Endothelial cell of umbilical vein (primary cell): ENCODE measurements at regions not wholly inside any gene's neighbourhood (a gene's known extent, or its start where the extent isn't known, plus 50 kb on each side); places are given as distances from the start of the nearest gene placed in this dataset.

Experiments used
- BruUV-seq: library from RNA; stranded (reverse); fragments of 400-500 nt; replicated peaks from 2 replicates; lab custom pipeline; 2021; lab: Mats Ljungman, UMichigan
- CTCF ChIA-PET: fragments of 300-600, 350-600 bp; sonication (Branson Sonifier 250); formaldehyde crosslinking; loops from one replicate; lab custom pipeline; 2021; ENCODE audit warnings: antibody characterized with exemption, inconsistent platforms; lab: Charles Lee
- POLR2A ChIA-PET: fragments of 300-600, 350-600 bp; sonication (Branson Sonifier 250); formaldehyde crosslinking; loops from one replicate; lab custom pipeline; 2021; ENCODE audit warnings: antibody characterized with exemption, inconsistent platforms; lab: Charles Lee
- DNase-seq: peaks from one replicate; pipeline ENCODE4 v3.0.0-alpha.2; 2011; ENCODE audit warnings: low read depth, low spot score
- FAIRE-seq: peaks from 2 replicates; lab custom pipeline; 2011; peaks lifted over from hg19 to GRCh38; lab: Jason Lieb, UNC
- H2AFZ ChIP-seq: 2 replicates; pipeline ENCODE4 v1.6.0; 2012; ENCODE audit warnings: low read depth, low read length, control low read depth, inconsistent platforms
- H3K27ac ChIP-seq: 2 replicates; pipeline ENCODE4 v1.5.1; 2011; ENCODE audit warnings: low read depth, mild to moderate bottlenecking, control low read depth, low read length, moderate library complexity; ENCODE audit not compliant: insufficient read depth
- H3K27me3 ChIP-seq, 2 experiments: 2 replicates each; pipeline versions ENCODE4 v1.6.0 to v1.6.1; 2011; ENCODE audit warnings: low read length in 2 of 2, mixed read lengths in 1 of 2; ENCODE audit not compliant: control insufficient read depth in 2 of 2, insufficient read depth in 2 of 2
- H3K36me3 ChIP-seq, 2 experiments: 2 replicates in 1 of 2; 3 replicates in 1 of 2; pipeline ENCODE4 v1.5.1; 2011; ENCODE audit warnings: low read length in 2 of 2, mild to moderate bottlenecking in 1 of 2, moderate library complexity in 1 of 2; ENCODE audit not compliant: control insufficient read depth in 2 of 2, insufficient read depth in 2 of 2; ENCODE audit errors: extremely low read depth in 1 of 2
- H3K4me1 ChIP-seq: 3 replicates; pipeline ENCODE4 v1.5.1; 2011; ENCODE audit warnings: mild to moderate bottlenecking, low read length; ENCODE audit not compliant: control insufficient read depth, insufficient read depth; ENCODE audit errors: extremely low read depth
- H3K4me2 ChIP-seq: 2 replicates; pipeline ENCODE4 v1.6.1; 2011; ENCODE audit warnings: low read length, control low read depth, mixed read lengths; ENCODE audit not compliant: insufficient read depth
- H3K4me3 ChIP-seq, 3 experiments: fragments of 200-600 bp in 1 of 3; sonication (generic), shearing (Covaris generic) in 1 of 3; replicated peaks in 1 of 3; 2 replicates each; pipeline ENCODE4 v1.5.1; 2011 to 2016; ENCODE audit warnings: control low read depth in 3 of 3, low read length in 3 of 3, mild to moderate bottlenecking in 2 of 3, inconsistent platforms in 1 of 3, low read depth in 1 of 3, moderate library complexity in 1 of 3; ENCODE audit not compliant: insufficient read depth in 1 of 3
- H3K79me2 ChIP-seq: 2 replicates; pipeline ENCODE4 v1.6.0; 2012; ENCODE audit warnings: low read length, inconsistent platforms; ENCODE audit not compliant: control insufficient read depth, insufficient read depth
- H3K9ac ChIP-seq: replicated peaks from 2 replicates; pipeline ENCODE3; 2011; ENCODE audit warnings: low read length, control low read depth; ENCODE audit not compliant: insufficient read depth; ENCODE audit errors: extremely low read depth
- H3K9me1 ChIP-seq: replicated peaks from 3 replicates; pipeline ENCODE4 v1.6.0; 2011; ENCODE audit warnings: mild to moderate bottlenecking, low read length; ENCODE audit not compliant: control insufficient read depth, insufficient read depth; ENCODE audit errors: extremely low read depth
- H3K9me3 ChIP-seq: replicated peaks from 2 replicates; pipeline ENCODE4 v1.5.1; 2012; ENCODE audit warnings: low read length, inconsistent platforms; ENCODE audit not compliant: control insufficient read depth, insufficient read depth
- H4K20me1 ChIP-seq: replicated peaks from 2 replicates; pipeline ENCODE3; 2011; ENCODE audit warnings: mild to moderate bottlenecking, low read length; ENCODE audit not compliant: control insufficient read depth, insufficient read depth; ENCODE audit errors: extremely low read depth
- CTCF ChIP-seq, 2 donors: IDR thresholded peaks; 1 replicate in 1 of 2; 2 replicates in 1 of 2; pipeline ENCODE4 v1.5.1; 2011; ENCODE audit warnings: low read length in 2 of 2, mild to moderate bottlenecking in 2 of 2, moderate library complexity in 2 of 2, control low read depth in 1 of 2, inconsistent platforms in 1 of 2, low read depth in 1 of 2; ENCODE audit not compliant: insufficient read depth in 1 of 2; ENCODE audit errors: extremely low read depth in 1 of 2
- EZH2 ChIP-seq: IDR thresholded peaks from 2 replicates; pipeline ENCODE4 v1.6.1; 2012; ENCODE audit warnings: borderline replicate concordance, low read depth, mild to moderate bottlenecking, moderate library complexity, low read length, inconsistent platforms; ENCODE audit not compliant: severe bottlenecking
- FOS ChIP-seq: IDR thresholded peaks from 2 replicates; pipeline ENCODE4 v1.6.1; 2011; ENCODE audit warnings: mild to moderate bottlenecking, low read length, moderate library complexity, borderline replicate concordance; ENCODE audit not compliant: insufficient read depth
- GATA2 ChIP-seq: IDR thresholded peaks from 2 replicates; pipeline ENCODE4 v1.7.0; 2011; ENCODE audit warnings: low read depth, mild to moderate bottlenecking, moderate library complexity, mixed read lengths, low read length; ENCODE audit not compliant: insufficient read length, insufficient read depth
- JUN ChIP-seq: IDR thresholded peaks from 2 replicates; pipeline ENCODE4 v1.6.1; 2011; ENCODE audit warnings: borderline replicate concordance, low read depth; ENCODE audit not compliant: insufficient read length, insufficient read depth
- MAX ChIP-seq: IDR thresholded peaks from 2 replicates; pipeline ENCODE4 v1.6.1; 2011; ENCODE audit not compliant: insufficient read depth, insufficient read length
- MYC ChIP-seq: IDR thresholded peaks from one replicate; pipeline ENCODE4 v1.6.1; 2011; ENCODE audit warnings: mild to moderate bottlenecking, low read depth, low read length
- POLR2A ChIP-seq: IDR thresholded peaks from 2 replicates; pipeline ENCODE4 v1.6.1; 2012; ENCODE audit warnings: low read depth, mild to moderate bottlenecking, control low read depth, low read length
- POLR2AphosphoS5 ChIP-seq: IDR thresholded peaks from 2 replicates; pipeline ENCODE4 v1.6.1; 2012; ENCODE audit warnings: low read depth, mild to moderate bottlenecking, control low read depth, low read length, moderate library complexity; ENCODE audit not compliant: insufficient read depth
- dilution Hi-C: fragments of 300-500 bp; cut with MboI; formaldehyde crosslinking; loops from one replicate; pipeline ENCODE4 v1.15.0; 2019; ENCODE audit warnings: low sequenced_read_pairs; ENCODE audit not compliant: extremely low pct_ligation_motif_present
- intact Hi-C: fragments of 100-400 bp; cut with micrococcal nuclease; formaldehyde crosslinking; loops from one replicate; pipeline ENCODE4 v1.10.0; 2022

GRCh38 chr5:98994611-98995010, 65.8 kb upstream of the CHD1 start:
- Histone ChIP-seq H3K9me1 (no peaks in the 10 kb centered on the region), H3K4me1 (no peaks in the 10 kb centered on the region), H4K20me1 (no peaks in the 10 kb centered on the region), H3K27ac (no peak overlapping the region), H2AFZ (no peak overlapping the region), H3K27me3 (no peaks in the 10 kb centered on the region), H3K4me3 (no peak overlapping the region), H3K4me2 (no peak overlapping the region), H3K36me3 (no peaks in the 10 kb centered on the region), H3K9ac (no peak overlapping the region), H3K79me2 (no peaks in the 10 kb centered on the region), H3K9me3 (no peaks in the 10 kb centered on the region)
- no TSS peak for BruUV-seq
- intact Hi-C loops (no loop called here), dilution Hi-C loops (no loop called here)
- POLR2A ChIA-PET, result no interaction called here
- DNase-seq (no peak), FAIRE-seq (no peak)
- CTCF ChIA-PET, result no interaction called here
- no peak for TF ChIP-seq CTCF (IDR thresholded peaks at IDR 0.05; ENCODE audit: extremely low read depth in 1 of 2, insufficient read depth in 1 of 2, low read depth in 1 of 2, low read length in 2 of 2)
- no peak for TF ChIP-seq MYC
- TF ChIP-seq FOS, result no peak
- no peak for TF ChIP-seq POLR2A
- TF ChIP-seq GATA2, result no peak
- TF ChIP-seq JUN, result no peak
- TF ChIP-seq POLR2AphosphoS5, result no peak
- no peak for TF ChIP-seq MAX
- TF ChIP-seq EZH2, result no peak
